ENCODE measurements at regions not wholly inside any gene's neighbourhood (a gene's known extent, or its start where the extent isn't known, plus 50 kb on each side); places are given as distances from the start of the nearest gene placed in this dataset.

DNA sequence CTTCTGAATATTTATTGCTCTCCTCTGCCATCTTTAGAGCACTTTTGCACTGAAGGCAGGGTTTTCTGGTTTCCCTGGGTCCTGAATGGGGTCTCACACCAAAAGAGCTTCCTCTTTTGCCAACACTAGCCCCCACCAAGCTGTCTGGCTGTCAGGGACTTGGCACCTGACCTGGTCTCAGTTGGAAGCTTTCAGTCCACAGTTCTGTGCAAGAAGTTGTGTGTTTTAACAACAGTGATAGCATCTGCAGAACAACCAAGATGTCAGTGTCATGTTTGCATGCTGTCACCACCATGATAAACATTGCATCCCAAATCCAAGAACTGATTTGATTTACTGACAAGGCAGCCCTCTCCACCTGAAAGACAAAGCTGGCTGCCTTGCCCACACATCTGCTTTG, 448.5 kb upstream of the CCL2 start:
- TF ChIP-seq, protein P1, sequence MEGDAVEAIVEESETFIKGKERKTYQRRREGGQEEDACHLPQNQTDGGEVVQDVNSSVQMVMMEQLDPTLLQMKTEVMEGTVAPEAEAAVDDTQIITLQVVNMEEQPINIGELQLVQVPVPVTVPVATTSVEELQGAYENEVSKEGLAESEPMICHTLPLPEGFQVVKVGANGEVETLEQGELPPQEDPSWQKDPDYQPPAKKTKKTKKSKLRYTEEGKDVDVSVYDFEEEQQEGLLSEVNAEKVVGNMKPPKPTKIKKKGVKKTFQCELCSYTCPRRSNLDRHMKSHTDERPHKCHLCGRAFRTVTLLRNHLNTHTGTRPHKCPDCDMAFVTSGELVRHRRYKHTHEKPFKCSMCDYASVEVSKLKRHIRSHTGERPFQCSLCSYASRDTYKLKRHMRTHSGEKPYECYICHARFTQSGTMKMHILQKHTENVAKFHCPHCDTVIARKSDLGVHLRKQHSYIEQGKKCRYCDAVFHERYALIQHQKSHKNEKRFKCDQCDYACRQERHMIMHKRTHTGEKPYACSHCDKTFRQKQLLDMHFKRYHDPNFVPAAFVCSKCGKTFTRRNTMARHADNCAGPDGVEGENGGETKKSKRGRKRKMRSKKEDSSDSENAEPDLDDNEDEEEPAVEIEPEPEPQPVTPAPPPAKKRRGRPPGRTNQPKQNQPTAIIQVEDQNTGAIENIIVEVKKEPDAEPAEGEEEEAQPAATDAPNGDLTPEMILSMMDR (IDR thresholded peaks at IDR 0.05; ENCODE audit: control insufficient read depth, insufficient read depth, low read depth, low read length, missing control alignments): no peak
- no peak overlapping the region for H3K4me3 ChIP-seq (ENCODE audit: control insufficient read depth, low read depth, low read length)
- DNase-seq (ENCODE audit: low read depth): no peak

DNA sequence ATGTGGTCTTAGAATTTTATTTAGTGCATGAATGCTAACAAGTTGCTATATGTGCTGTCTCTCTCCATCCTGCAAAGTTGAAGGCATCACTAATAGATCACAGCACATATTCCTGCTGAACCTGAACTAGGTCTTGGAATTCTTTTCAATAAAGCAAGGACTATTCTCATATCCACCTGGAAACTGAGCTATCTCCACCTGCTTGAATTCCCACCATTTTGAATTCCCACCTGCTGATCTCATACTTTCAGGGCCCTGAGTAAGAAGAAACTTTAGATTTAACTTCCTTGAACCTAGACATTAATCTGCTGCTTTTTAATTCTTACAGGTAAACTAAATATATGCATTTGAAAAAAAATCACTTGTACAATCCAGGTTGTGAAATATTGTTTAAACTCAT, 445.3 kb upstream of the CCL2 start:
- DNase-seq (ENCODE audit: low read depth): no peak
- H3K4me3 ChIP-seq (ENCODE audit: control insufficient read depth, low read depth, low read length): no peak overlapping the region
- TF ChIP-seq, protein P1 (IDR thresholded peaks at IDR 0.05; ENCODE audit: control insufficient read depth, insufficient read depth, low read depth, low read length, missing control alignments): no peak

DNA sequence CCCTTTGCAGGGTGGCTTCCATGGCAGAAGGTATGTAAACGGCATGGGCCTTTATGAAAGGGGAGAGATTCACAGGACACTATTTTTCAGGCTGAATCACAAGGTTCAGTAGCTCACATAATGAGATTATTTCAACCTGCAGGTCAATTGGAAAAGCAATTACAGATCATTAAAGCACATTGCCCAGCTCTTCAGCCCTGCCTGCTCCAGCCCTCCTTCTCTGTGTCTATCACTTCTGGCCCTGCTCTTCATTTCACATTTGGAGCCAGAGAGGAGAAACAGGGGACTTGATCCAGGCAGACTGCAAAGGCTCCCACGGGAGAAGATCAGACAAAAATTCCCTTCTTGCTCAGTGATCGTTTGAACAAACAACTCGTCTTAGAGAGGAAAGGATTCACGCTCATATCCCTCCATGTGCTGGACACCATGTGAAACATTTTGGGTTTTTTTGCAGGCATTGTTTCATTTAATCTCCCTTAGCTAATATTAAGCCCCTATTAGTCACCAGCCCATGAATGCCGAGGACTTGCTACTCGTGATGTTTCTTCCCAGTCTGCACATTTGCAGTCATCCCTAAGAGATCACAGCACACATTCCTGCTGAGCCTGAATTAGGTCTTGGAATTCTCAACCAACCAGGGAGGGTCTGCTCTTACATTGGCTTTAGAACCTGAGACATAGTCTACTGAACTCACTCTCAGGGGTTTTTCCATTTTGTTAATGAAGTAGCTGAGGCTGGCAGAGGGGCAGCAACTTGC, 443.9 kb upstream of the CCL2 start:
- TF ChIP-seq, protein P1 (IDR thresholded peaks at IDR 0.05; ENCODE audit: control insufficient read depth, insufficient read depth, low read depth, low read length, missing control alignments): no peak
- DNase-seq (ENCODE audit: low read depth): no peak
- H3K4me3 ChIP-seq (ENCODE audit: control insufficient read depth, low read depth, low read length): no peak overlapping the region

DNA sequence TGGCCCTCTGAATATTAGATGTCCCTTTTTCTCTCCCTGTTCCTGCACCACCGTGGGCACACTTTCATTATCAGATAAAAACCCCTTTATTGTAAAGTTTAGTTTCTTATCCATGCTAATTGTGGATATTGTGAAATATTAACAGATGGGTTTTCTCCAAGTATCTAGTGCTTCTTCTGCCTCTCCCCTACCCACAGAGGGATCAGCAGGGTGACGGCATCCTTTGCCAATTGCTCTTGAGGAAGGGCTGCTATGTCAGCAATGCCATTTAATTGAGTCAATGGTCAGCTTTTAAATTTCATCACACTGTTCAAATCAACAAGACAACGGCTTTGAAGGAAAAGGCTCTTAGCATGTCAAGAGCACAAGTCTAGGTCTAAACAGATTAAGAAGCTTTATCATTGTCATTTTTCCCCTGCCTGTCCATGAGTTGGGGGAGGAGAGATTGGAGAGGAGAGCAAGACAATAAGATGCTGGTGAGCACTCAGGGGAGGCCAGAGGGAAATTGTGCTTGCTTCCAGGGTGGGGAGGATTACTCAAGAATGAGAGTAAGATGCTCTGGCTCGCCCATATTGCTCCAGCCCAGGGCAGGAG, 443.0 kb upstream of the CCL2 start:
- H3K4me3 ChIP-seq (ENCODE audit: control insufficient read depth, low read depth, low read length): no peak overlapping the region
- no peak for DNase-seq (ENCODE audit: low read depth)
- TF ChIP-seq, protein P1 (IDR thresholded peaks at IDR 0.05; ENCODE audit: control insufficient read depth, insufficient read depth, low read depth, low read length, missing control alignments): no peak

DNA sequence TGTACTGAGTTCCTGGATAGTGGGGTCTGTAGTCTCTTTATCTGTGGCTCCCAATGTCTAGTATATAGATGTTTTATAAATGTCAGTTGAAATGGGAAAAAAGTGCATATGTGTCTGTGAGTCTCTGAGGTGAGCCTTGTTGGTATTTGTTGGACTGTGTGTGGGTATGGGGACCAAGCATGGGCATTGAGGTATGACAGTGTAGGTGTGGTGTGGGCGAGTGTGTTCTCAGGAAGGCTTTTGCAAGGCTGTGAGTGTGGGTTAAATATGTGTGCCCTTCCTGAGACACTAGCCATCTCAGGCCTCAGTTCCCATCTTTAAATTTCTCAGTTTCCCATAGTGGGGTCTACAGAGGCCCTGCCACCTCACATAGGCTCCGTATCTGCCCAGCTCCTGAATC, 440.2 kb upstream of the CCL2 start:
- H3K4me3 ChIP-seq (ENCODE audit: control insufficient read depth, low read depth, low read length): no peak overlapping the region
- TF ChIP-seq, protein P1 (IDR thresholded peaks at IDR 0.05; ENCODE audit: control insufficient read depth, insufficient read depth, low read depth, low read length, missing control alignments): no peak
- no peak for DNase-seq (ENCODE audit: low read depth)

DNA sequence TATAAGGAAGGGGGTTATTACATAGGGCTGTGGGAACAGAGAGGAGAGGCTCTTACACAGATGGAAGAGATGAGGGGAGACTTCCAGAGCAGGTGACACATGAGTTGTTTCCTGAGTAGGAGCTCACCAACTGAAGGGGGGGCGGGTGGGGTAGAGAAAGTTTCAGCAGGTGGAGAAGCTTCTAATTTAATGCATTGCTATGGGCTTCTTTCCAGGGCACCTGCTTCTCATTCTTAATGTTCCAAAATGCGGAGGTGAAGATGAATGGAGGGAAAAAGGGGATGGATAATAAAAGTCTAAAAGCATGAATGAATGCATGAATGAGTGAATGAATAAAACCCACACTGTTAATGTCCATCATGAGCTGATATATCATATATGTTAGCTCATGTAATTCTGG, 439.0 kb upstream of the CCL2 start:
- H3K4me3 ChIP-seq (ENCODE audit: control insufficient read depth, low read depth, low read length): no peak overlapping the region
- TF ChIP-seq, protein P1 (IDR thresholded peaks at IDR 0.05; ENCODE audit: control insufficient read depth, insufficient read depth, low read depth, low read length, missing control alignments): no peak
- DNase-seq (ENCODE audit: low read depth): no peak

Data from AG09309 (cell line).